K562 (cell line): ENCODE measurements at regions not wholly inside any gene's neighbourhood (a gene's known extent, or its start where the extent isn't known, plus 50 kb on each side); places are given as distances from the start of the nearest gene placed in this dataset.
A peak's percentile ranks its signal among the peaks of the same experiment; 100 is the strongest.

Experiments
- ATAC-seq: fragments of 200-7000 bp; cut with Tn5 transposase; 3 replicates; pipeline ENCODE4 v1.9.1; 2020; ENCODE audit warnings: moderate library complexity
- BruUV-seq: library from RNA; stranded (reverse); fragments of 400-500 nt; replicated peaks from 2 replicates; lab custom pipeline; 2021; lab: Mats Ljungman, UMichigan
- CTCF ChIA-PET: fragments of 300-600 bp; formaldehyde crosslinking; extraction: SDS; loops from one replicate; lab custom pipeline; 2021; ENCODE audit warnings: low intra/inter-chr PET ratio; lab: Yijun Ruan, JAX
- POLR2A ChIA-PET: fragments of 300-600, 350-650 bp; sonication (Branson Sonifier 250); formaldehyde crosslinking; extraction: SDS; loops from one replicate; lab custom pipeline; 2021; ENCODE audit warnings: antibody characterized with exemption, inconsistent platforms; lab: Yijun Ruan, JAX
- DNase-seq, 4 experiments: peaks; one replicate each; pipeline versions ENCODE4 v3.0.0 to v3.0.0-alpha.2; 2011 to 2018; ENCODE audit warnings: low spot score in 3 of 4, mixed read lengths in 3 of 4; ENCODE audit errors: extremely low read depth in 1 of 4
- FAIRE-seq: peaks from 2 replicates; lab custom pipeline; 2011; peaks lifted over from hg19 to GRCh38; lab: Jason Lieb, UNC
- H2AFZ ChIP-seq: 2 replicates; pipeline ENCODE4 v1.6.0; 2011; ENCODE audit warnings: low read depth, low read length, control low read depth, inconsistent platforms
- H3K27ac ChIP-seq: fragments of 200-600 bp; 3 replicates; pipeline ENCODE4 v1.8.0; 2011; ENCODE audit warnings: low read depth, mild to moderate bottlenecking, control low read depth, inconsistent platforms, low read length, moderate library complexity, mixed read lengths; ENCODE audit errors: extremely low read depth
- H3K27me3 ChIP-seq, 2 experiments: fragments of 300-600 bp in 1 of 2; 2 replicates in 1 of 2; 3 replicates in 1 of 2; pipeline versions ENCODE4 v1.6.0 to v1.8.0; 2011; ENCODE audit warnings: inconsistent platforms in 2 of 2, low read length in 2 of 2, mild to moderate bottlenecking in 1 of 2, mixed read lengths in 1 of 2, moderate library complexity in 1 of 2; ENCODE audit not compliant: control insufficient read depth in 2 of 2, insufficient read depth in 2 of 2
- H3K36me3 ChIP-seq: fragments of 300-600 bp; 3 replicates; pipeline ENCODE4 v1.8.0; 2011; ENCODE audit warnings: mild to moderate bottlenecking, low read length, inconsistent platforms; ENCODE audit not compliant: control insufficient read depth, insufficient read depth
- H3K4me1 ChIP-seq, 2 experiments: fragments of 200-600 bp in 1 of 2; replicated peaks in 1 of 2; 2 replicates in 1 of 2; 3 replicates in 1 of 2; pipeline versions ENCODE4 v1.5.1 to v1.8.0; 2011; ENCODE audit warnings: inconsistent platforms in 2 of 2, low read length in 2 of 2, mild to moderate bottlenecking in 1 of 2, mixed read lengths in 1 of 2, moderate library complexity in 1 of 2; ENCODE audit not compliant: control insufficient read depth in 2 of 2, insufficient read depth in 2 of 2
- H3K4me2 ChIP-seq: 2 replicates; pipeline ENCODE4 v1.6.1; 2011; ENCODE audit warnings: low read length, control low read depth, inconsistent platforms, mixed read lengths; ENCODE audit not compliant: insufficient read depth
- H3K4me3 ChIP-seq: fragments of 200-600 bp; sonication (generic), shearing (Covaris generic); 2 replicates; pipeline ENCODE4 v1.5.1; 2016; ENCODE audit warnings: control low read depth, inconsistent platforms
- H3K79me2 ChIP-seq: fragments of 200-600 bp; 3 replicates; pipeline ENCODE4 v1.8.0; 2011; ENCODE audit warnings: low read length, inconsistent platforms; ENCODE audit not compliant: control insufficient read depth, insufficient read depth
- H3K9ac ChIP-seq, 2 experiments: 2 replicates each; pipeline versions ENCODE4 v1.6.0 to v1.6.1; 2011; ENCODE audit warnings: low read depth in 2 of 2, low read length in 2 of 2, control low read depth in 1 of 2, inconsistent platforms in 1 of 2, mild to moderate bottlenecking in 1 of 2, mixed read lengths in 1 of 2; ENCODE audit not compliant: insufficient read depth in 1 of 2
- H3K9me1 ChIP-seq: one replicate; pipeline ENCODE4 v1.6.0; 2011; ENCODE audit warnings: inconsistent platforms, mild to moderate bottlenecking, low read length, moderate library complexity; ENCODE audit not compliant: control insufficient read depth, insufficient read depth
- H3K9me3 ChIP-seq: replicated peaks from 2 replicates; pipeline ENCODE4 v1.5.1; 2011; ENCODE audit warnings: low read depth, low read length, inconsistent platforms; ENCODE audit not compliant: control insufficient read depth, insufficient read depth
- H4K20me1 ChIP-seq: replicated peaks from 2 replicates; pipeline ENCODE4 v1.6.1; 2011; ENCODE audit warnings: low read length, inconsistent platforms, mixed read lengths; ENCODE audit not compliant: control insufficient read depth, insufficient read depth
- ADNP ChIP-seq: fragments of 200-800 bp; sonication (Bioruptor generic); IDR thresholded peaks from 2 replicates; pipeline ENCODE4 v1.6.1; 2016; ENCODE audit warnings: missing genetic modification characterization, missing compliant biosample characterization
- COPS2 ChIP-seq: fragments of 450-650 bp; conservative IDR thresholded peaks from 2 replicates; pipeline ENCODE4 v1.6.1; 2016; ENCODE audit warnings: mild to moderate bottlenecking, moderate library complexity
- FOXP1 ChIP-seq: sonication (generic); formaldehyde crosslinking; IDR thresholded peaks from 2 replicates; pipeline ENCODE4 v1.8.0; 2022; ENCODE audit warnings: mild to moderate bottlenecking, missing genetic modification reagents
- NCOA6 ChIP-seq: fragments of 450-650 bp; IDR thresholded peaks from 2 replicates; pipeline ENCODE4 v1.6.1; 2017; ENCODE audit warnings: mild to moderate bottlenecking
- PCBP2 ChIP-seq: fragments of 200-400 bp; formaldehyde crosslinking; IDR thresholded peaks from 2 replicates; pipeline ENCODE4 v1.6.1; 2018; ENCODE audit warnings: low read length, low read depth, mild to moderate bottlenecking, moderate library complexity; ENCODE audit not compliant: poor library complexity, severe bottlenecking
- RBM25 ChIP-seq: fragments of 200-400 bp; formaldehyde crosslinking; IDR thresholded peaks from 2 replicates; pipeline ENCODE4 v1.6.1; 2018; ENCODE audit warnings: low read length, low read depth, moderate library complexity; ENCODE audit not compliant: severe bottlenecking
- ZNF57 ChIP-seq: fragments of 450-650 bp; formaldehyde crosslinking; IDR thresholded peaks from 2 replicates; pipeline ENCODE4 v1.4.0; 2020; ENCODE audit warnings: mild to moderate bottlenecking, moderate library complexity
- WGBS: fragments of 100-300 bp; shearing (Covaris generic); methylation state at CpG from one replicate; pipeline ENCODE4 v1.1.6; 2016; ENCODE audit warnings: low coverage, mixed read lengths; ENCODE audit not compliant: insufficient coverage; ENCODE audit errors: missing lambda C conversion rate; 5-methylcytosine and 5-hydroxymethylcytosine counted together
- in situ Hi-C: fragments of 300-500 bp; cut with MboI; formaldehyde crosslinking; loops from 4 replicates; pipeline ENCODE4 v1.15.0; 2018; ENCODE audit warnings: inconsistent platforms, mixed read lengths
- intact Hi-C: fragments of 100-400 bp; cut with micrococcal nuclease; formaldehyde crosslinking; loops from 2 replicates; pipeline ENCODE4 v1.14.2; 2022
- TF ChIP-seq, protein P1 (sequence below): fragments of 250-450 bp; sonication (Bioruptor Pico); IDR thresholded peaks from 2 replicates; pipeline ENCODE4 v1.4.0; 2020
- TF ChIP-seq, protein P2 (sequence below): sonication (generic); formaldehyde crosslinking; IDR thresholded peaks from 2 replicates; pipeline ENCODE4 v1.8.1; 2023; ENCODE audit warnings: mild to moderate bottlenecking, missing genetic modification reagents
- TF ChIP-seq, protein P3 (sequence below): fragments of 450-650 bp; IDR thresholded peaks from 2 replicates; pipeline ENCODE4 v1.6.1; 2016
- TF ChIP-seq, protein P4 (sequence below): sonication (generic); formaldehyde crosslinking; IDR thresholded peaks from 2 replicates; pipeline ENCODE4 v1.8.0; 2023; ENCODE audit warnings: mild to moderate bottlenecking, missing genetic modification reagents

DNA sequence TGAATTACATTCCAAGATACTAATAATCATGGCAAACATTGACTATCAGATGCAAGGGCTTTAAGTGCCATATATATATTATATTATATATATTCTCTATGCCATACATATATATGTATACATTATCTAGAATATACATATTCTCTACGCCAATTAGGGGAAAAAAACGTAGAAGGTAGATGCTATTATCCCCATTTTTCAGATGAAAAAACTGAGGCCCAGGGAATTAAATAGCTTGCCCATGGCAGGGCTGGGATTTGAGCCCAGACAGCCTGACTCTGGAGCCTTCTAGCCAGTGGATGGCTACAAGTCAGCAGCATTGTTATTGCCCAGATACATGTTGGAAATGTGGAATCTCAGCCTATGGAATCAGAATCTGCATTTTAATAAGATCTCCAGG is 116.0 kb upstream of the BTG1 start:
- no peak for FAIRE-seq
- POLR2A ChIA-PET: interaction anchor here (1.2 kb wide), 1 partner anchor 31 kb away, joined by 4 read pairs; no protein-coding TSS in a partner anchor
- in situ Hi-C loops: no loop called here
- TF ChIP-seq, protein P1, sequence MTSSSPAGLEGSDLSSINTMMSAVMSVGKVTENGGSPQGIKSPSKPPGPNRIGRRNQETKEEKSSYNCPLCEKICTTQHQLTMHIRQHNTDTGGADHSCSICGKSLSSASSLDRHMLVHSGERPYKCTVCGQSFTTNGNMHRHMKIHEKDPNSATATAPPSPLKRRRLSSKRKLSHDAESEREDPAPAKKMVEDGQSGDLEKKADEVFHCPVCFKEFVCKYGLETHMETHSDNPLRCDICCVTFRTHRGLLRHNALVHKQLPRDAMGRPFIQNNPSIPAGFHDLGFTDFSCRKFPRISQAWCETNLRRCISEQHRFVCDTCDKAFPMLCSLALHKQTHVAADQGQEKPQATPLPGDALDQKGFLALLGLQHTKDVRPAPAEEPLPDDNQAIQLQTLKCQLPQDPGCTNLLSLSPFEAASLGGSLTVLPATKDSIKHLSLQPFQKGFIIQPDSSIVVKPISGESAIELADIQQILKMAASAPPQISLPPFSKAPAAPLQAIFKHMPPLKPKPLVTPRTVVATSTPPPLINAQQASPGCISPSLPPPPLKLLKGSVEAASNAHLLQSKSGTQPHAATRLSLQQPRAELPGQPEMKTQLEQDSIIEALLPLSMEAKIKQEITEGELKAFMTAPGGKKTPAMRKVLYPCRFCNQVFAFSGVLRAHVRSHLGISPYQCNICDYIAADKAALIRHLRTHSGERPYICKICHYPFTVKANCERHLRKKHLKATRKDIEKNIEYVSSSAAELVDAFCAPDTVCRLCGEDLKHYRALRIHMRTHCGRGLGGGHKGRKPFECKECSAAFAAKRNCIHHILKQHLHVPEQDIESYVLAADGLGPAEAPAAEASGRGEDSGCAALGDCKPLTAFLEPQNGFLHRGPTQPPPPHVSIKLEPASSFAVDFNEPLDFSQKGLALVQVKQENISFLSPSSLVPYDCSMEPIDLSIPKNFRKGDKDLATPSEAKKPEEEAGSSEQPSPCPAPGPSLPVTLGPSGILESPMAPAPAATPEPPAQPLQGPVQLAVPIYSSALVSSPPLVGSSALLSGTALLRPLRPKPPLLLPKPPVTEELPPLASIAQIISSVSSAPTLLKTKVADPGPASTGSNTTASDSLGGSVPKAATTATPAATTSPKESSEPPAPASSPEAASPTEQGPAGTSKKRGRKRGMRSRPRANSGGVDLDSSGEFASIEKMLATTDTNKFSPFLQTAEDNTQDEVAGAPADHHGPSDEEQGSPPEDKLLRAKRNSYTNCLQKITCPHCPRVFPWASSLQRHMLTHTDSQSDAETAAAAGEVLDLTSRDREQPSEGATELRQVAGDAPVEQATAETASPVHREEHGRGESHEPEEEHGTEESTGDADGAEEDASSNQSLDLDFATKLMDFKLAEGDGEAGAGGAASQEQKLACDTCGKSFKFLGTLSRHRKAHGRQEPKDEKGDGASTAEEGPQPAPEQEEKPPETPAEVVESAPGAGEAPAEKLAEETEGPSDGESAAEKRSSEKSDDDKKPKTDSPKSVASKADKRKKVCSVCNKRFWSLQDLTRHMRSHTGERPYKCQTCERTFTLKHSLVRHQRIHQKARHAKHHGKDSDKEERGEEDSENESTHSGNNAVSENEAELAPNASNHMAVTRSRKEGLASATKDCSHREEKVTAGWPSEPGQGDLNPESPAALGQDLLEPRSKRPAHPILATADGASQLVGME: no peak
- no peak for TF ChIP-seq ZNF57 (CRISPR knock-in tag)
- TF ChIP-seq COPS2: no peak
- no peak for TF ChIP-seq FOXP1
- peak; percentile 54 for TF ChIP-seq RBM25
- TF ChIP-seq, protein P2, sequence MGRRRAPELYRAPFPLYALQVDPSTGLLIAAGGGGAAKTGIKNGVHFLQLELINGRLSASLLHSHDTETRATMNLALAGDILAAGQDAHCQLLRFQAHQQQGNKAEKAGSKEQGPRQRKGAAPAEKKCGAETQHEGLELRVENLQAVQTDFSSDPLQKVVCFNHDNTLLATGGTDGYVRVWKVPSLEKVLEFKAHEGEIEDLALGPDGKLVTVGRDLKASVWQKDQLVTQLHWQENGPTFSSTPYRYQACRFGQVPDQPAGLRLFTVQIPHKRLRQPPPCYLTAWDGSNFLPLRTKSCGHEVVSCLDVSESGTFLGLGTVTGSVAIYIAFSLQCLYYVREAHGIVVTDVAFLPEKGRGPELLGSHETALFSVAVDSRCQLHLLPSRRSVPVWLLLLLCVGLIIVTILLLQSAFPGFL: no peak
- no peak for TF ChIP-seq PCBP2
- TF ChIP-seq, protein P3, sequence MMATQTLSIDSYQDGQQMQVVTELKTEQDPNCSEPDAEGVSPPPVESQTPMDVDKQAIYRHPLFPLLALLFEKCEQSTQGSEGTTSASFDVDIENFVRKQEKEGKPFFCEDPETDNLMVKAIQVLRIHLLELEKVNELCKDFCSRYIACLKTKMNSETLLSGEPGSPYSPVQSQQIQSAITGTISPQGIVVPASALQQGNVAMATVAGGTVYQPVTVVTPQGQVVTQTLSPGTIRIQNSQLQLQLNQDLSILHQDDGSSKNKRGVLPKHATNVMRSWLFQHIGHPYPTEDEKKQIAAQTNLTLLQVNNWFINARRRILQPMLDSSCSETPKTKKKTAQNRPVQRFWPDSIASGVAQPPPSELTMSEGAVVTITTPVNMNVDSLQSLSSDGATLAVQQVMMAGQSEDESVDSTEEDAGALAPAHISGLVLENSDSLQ: no peak
- TF ChIP-seq, protein P4, sequence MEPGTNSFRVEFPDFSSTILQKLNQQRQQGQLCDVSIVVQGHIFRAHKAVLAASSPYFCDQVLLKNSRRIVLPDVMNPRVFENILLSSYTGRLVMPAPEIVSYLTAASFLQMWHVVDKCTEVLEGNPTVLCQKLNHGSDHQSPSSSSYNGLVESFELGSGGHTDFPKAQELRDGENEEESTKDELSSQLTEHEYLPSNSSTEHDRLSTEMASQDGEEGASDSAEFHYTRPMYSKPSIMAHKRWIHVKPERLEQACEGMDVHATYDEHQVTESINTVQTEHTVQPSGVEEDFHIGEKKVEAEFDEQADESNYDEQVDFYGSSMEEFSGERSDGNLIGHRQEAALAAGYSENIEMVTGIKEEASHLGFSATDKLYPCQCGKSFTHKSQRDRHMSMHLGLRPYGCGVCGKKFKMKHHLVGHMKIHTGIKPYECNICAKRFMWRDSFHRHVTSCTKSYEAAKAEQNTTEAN (CRISPR knock-in tag): no peak
- TF ChIP-seq NCOA6: no peak
- TF ChIP-seq ADNP: peak; percentile 59; the same call in 1 of the 2 replicates

More for the DNA sequence above, 116.0 kb upstream of the BTG1 start:
- Histone ChIP-seq H3K9me3 (no peaks in the 10 kb centered on the region), H3K9ac (no peak overlapping the region), H3K9me1 (no peaks in the 10 kb centered on the region), H4K20me1 (no peaks in the 10 kb centered on the region), H3K4me3 (no peak overlapping the region), H3K4me1 (no peaks in the 10 kb centered on the region), H3K36me3 (no peaks in the 10 kb centered on the region), H2AFZ (no peak overlapping the region), H3K4me2 (no peak overlapping the region), H3K27me3 (no peaks in the 10 kb centered on the region), H3K27ac (no peak overlapping the region), H3K79me2 (no peaks in the 10 kb centered on the region)
- no peak for DNase-seq
- no TSS peak for BruUV-seq
- 33% methylated on average over 2 of the region's 2 CpGs for WGBS
- CTCF ChIA-PET: no interaction called here
- intact Hi-C loops: no loop called here
- ATAC-seq: no peak
